ENCODE measurements at regions not wholly inside any gene's neighbourhood (a gene's known extent, or its start where the extent isn't known, plus 50 kb on each side); places are given as distances from the start of the nearest gene placed in this dataset.

DNA sequence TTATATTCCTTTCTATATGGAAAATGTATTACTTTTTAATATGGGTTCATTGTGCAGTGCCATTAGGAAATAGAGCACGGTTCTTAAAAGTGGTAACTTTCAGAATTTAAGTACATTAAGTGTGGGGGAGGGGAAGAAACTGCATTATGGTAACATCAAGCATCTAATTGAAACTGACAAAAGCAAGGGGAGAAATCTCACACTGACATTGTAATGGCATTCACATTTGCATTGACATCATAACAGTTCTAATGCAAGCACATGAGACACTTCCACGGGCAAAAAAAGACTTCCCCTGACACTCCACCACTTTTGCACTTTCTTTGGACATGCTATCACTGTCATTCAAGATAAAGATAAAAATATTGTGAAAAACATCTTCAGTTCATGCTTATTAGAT, 431.3 kb upstream of the SMIM21 start:
- no peak overlapping the region for H3K4me3 ChIP-seq (ENCODE audit: low read depth, low read length)
- in situ Hi-C loops (cut with HindIII; ENCODE audit: low sequenced_read_pairs) = no loop called here
- no peak for DNase-seq (ENCODE audit: low read depth, low spot score)
- TF ChIP-seq, protein P1, sequence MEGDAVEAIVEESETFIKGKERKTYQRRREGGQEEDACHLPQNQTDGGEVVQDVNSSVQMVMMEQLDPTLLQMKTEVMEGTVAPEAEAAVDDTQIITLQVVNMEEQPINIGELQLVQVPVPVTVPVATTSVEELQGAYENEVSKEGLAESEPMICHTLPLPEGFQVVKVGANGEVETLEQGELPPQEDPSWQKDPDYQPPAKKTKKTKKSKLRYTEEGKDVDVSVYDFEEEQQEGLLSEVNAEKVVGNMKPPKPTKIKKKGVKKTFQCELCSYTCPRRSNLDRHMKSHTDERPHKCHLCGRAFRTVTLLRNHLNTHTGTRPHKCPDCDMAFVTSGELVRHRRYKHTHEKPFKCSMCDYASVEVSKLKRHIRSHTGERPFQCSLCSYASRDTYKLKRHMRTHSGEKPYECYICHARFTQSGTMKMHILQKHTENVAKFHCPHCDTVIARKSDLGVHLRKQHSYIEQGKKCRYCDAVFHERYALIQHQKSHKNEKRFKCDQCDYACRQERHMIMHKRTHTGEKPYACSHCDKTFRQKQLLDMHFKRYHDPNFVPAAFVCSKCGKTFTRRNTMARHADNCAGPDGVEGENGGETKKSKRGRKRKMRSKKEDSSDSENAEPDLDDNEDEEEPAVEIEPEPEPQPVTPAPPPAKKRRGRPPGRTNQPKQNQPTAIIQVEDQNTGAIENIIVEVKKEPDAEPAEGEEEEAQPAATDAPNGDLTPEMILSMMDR (IDR thresholded peaks at IDR 0.05; ENCODE audit: low read depth, low read length) = no peak

DNA sequence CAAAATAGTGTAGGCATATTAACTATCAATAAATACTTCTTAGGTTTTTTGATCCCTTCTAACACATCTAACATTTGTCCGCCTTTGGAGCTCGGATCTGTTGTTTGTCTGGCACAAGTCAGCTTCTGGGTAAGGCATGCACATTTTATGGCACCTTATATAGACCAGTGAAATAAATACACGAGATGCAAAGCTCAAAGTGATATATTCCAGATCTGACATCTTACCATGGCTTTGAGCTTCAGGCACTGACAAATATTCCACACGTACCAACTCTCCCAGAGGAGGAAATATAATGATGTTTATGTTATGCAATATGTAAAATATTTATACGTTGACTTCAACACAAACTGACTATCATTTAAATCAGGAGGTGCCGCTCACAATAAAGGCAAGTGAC, 430.1 kb upstream of the SMIM21 start:
- in situ Hi-C loops (cut with HindIII; ENCODE audit: low sequenced_read_pairs) = no loop called here
- TF ChIP-seq, protein P1 (IDR thresholded peaks at IDR 0.05; ENCODE audit: low read depth, low read length) = no peak
- no peak overlapping the region for H3K4me3 ChIP-seq (ENCODE audit: low read depth, low read length)
- DNase-seq (ENCODE audit: low read depth, low spot score) = no peak

DNA sequence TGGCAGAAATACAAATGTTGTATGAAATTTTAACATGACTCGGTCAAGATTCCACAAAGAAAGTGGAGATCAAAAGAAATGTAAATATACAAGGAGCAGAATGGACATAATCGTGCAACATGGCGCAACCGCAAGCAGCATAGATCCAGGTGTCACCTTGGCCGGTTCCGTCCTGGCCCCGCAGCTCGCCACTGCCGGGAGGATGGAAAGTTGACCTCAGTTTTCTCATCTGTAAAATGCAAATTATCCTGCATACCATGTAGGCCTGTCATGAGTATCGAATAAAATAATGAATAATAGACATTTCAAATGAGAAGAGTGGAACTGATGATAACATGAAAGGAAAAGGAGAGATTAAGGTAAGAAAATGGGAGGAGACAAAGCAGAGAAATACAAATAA, 427.3 kb upstream of the SMIM21 start:
- no peak overlapping the region for H3K4me3 ChIP-seq (ENCODE audit: low read depth, low read length)
- DNase-seq (ENCODE audit: low read depth, low spot score) = no peak
- TF ChIP-seq, protein P1 (IDR thresholded peaks at IDR 0.05; ENCODE audit: low read depth, low read length) = no peak
- in situ Hi-C loops (cut with HindIII; ENCODE audit: low sequenced_read_pairs) = no loop called here

DNA sequence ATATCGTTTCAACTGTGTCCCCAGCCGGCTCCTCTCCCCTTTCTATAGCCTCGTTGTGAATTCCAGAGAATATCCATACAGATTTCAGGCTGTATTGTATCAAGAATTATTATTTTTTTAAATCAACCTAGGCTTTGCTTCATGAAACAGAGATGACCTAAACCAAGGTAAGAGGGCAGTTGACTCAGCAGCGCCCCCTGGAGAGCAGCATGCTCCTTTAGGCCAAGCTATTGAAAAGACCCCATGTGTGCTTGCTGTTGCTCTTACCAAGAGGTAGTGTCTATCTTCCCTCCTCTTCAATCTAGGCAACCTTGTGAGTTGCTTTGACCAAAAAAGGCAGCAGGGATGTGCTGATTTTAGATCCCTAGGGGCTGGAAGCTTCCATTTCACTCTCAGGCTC, 426.7 kb upstream of the SMIM21 start:
- no peak for DNase-seq (ENCODE audit: low read depth, low spot score)
- in situ Hi-C loops (cut with HindIII; ENCODE audit: low sequenced_read_pairs) = no loop called here

DNA sequence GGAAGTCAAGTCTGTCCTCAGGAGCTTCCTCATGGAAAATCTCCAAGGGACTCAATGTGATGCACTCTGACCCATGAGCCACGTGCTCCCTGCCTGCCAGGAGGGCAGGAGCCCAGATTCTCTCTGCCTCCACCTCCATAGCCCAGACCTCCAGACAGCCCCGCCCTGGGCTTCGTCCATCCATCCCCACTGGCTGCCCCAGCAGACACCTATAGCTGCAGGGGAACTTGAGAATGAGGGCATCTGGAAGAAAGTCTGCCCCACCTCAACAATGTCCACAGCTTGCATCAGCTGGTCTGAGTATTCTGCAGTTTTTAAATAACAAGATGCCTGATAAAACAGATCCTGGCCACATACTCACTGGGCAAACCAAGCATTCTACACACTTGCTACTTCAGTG, 418.8 kb upstream of the SMIM21 start:
- no peak for DNase-seq (ENCODE audit: low read depth, low spot score)
- TF ChIP-seq, protein P1 (IDR thresholded peaks at IDR 0.05; ENCODE audit: low read depth, low read length) = no peak
- H3K4me3 ChIP-seq (ENCODE audit: low read depth, low read length) = no peak overlapping the region
- in situ Hi-C loops (cut with HindIII; ENCODE audit: low sequenced_read_pairs) = no loop called here

More for the DNA sequence above, 426.7 kb upstream of the SMIM21 start:
- TF ChIP-seq, protein P1 (IDR thresholded peaks at IDR 0.05; ENCODE audit: low read depth, low read length) = peak; percentile 16
- no peak overlapping the region for H3K4me3 ChIP-seq (ENCODE audit: low read depth, low read length)

DNA sequence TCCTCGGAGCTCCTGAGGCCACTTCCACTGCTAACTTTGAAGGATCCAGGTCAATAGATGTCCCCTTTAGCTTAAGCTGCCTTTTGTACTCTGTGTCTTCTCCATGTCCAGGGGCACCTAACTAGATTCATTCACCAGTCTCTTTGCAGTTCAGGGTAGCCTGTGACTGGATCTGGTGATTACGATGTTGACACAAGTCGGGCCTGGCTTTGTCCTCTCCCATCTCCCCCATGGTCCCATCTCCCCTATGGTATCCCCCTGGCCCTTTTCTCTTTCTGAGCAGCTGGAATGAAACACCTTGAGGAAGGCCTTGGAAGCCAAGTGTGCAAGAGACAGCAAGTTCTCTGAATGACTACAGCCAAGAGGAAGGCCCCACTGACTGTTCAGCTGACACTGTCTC, 417.9 kb upstream of the SMIM21 start:
- no peak for DNase-seq (ENCODE audit: low read depth, low spot score)
- TF ChIP-seq, protein P1 (IDR thresholded peaks at IDR 0.05; ENCODE audit: low read depth, low read length) = no peak
- H3K4me3 ChIP-seq (ENCODE audit: low read depth, low read length) = no peak overlapping the region
- in situ Hi-C loops (cut with HindIII; ENCODE audit: low sequenced_read_pairs) = no loop called here

DNA sequence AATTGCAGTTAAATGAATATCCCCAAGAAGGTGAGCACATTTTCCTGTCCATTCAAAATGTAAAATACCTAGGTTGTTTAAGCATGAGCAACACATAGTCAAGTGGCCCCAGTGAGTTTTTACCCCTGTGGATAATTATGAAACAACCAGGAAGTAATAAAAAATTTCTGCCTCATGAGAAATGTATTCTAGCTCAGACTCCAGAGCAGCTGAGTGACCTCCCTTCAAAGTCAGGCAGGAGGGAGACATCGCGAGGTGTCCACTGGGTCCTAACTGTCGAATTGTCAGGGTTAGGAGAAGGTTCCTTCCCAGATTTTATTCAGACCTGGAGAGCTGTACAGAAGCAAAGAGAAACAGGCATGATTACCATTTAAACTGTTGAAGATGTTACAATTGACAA, 416.6 kb upstream of the SMIM21 start:
- TF ChIP-seq, protein P1 (IDR thresholded peaks at IDR 0.05; ENCODE audit: low read depth, low read length) = no peak
- DNase-seq (ENCODE audit: low read depth, low spot score) = no peak
- in situ Hi-C loops (cut with HindIII; ENCODE audit: low sequenced_read_pairs) = no loop called here
- H3K4me3 ChIP-seq (ENCODE audit: low read depth, low read length) = no peak overlapping the region
